ENCODE measurements at regions not wholly inside any gene's neighbourhood (a gene's known extent, or its start where the extent isn't known, plus 50 kb on each side); places are given as distances from the start of the nearest gene placed in this dataset.

DNA sequence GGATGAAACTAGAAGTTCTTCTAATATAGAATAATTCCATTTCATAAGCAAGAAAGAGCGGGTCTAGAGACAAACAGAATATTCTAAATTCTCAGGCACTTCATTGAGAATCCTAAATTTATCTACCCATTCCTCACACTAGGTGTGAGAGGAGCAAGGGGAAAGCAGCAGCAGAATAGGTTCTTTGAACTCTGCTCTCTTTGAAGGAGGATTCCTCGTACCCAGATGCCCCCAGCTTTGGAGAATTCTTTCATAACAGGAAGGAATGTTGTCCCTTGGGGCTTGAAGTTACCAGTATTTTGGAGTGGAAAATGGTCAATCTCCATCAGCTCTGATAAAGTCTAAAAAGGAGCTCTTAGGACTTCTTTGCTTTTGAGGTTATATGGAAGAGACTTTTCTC is 59.7 kb upstream of the RASGEF1B start:
- TF ChIP-seq CTCF (IDR thresholded peaks at IDR 0.05; ENCODE audit: extremely low read depth, missing control alignments): no peak
- DNase-seq (ENCODE audit: low spot score): no peak

- TF ChIP-seq CTCF (IDR thresholded peaks at IDR 0.05; ENCODE audit: extremely low read depth, missing control alignments): no peak
- no peak for DNase-seq (ENCODE audit: low spot score)
These were observed 57.3 kb upstream of the RASGEF1B start for GRCh38 chr4:81528979-81529378.

GRCh38 chr4:81528200-81528599 is 56.5 kb upstream of the RASGEF1B start:
- no peak for TF ChIP-seq CTCF (IDR thresholded peaks at IDR 0.05; ENCODE audit: extremely low read depth, missing control alignments)

GRCh38 chr4:81527709-81528108 is 56.0 kb upstream of the RASGEF1B start:
- DNase-seq (ENCODE audit: low spot score): no peak
- no peak for TF ChIP-seq CTCF (IDR thresholded peaks at IDR 0.05; ENCODE audit: extremely low read depth, missing control alignments)

More at GRCh38 chr4:81528200-81528599, 56.5 kb upstream of the RASGEF1B start:
- no peak for DNase-seq (ENCODE audit: low spot score)

- DNase-seq (ENCODE audit: low spot score): no peak
- no peak for TF ChIP-seq CTCF (IDR thresholded peaks at IDR 0.05; ENCODE audit: extremely low read depth, missing control alignments)
These were observed 55.4 kb upstream of the RASGEF1B start for GRCh38 chr4:81527115-81527514.

DNA sequence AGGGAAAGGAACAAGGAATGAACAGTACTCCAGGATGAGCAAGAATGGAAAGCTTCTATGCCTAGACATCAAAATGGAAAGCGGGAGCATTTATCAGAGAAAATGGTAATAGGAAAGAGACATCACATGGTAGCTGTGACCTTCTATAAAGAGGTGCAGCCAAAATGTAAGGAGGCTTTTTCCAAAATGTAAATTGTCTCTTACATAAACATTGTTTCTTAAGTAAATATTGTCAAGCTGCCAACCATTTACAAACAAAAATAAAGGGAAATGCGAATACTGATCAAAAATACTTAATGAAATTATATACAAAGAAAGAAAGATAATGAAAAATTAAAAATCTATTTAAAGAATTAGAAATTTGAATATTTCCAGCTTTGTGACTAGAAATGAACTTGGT is 55.0 kb upstream of the RASGEF1B start:
- DNase-seq (ENCODE audit: low spot score): no peak
- no peak for TF ChIP-seq CTCF (IDR thresholded peaks at IDR 0.05; ENCODE audit: extremely low read depth, missing control alignments)

DNA sequence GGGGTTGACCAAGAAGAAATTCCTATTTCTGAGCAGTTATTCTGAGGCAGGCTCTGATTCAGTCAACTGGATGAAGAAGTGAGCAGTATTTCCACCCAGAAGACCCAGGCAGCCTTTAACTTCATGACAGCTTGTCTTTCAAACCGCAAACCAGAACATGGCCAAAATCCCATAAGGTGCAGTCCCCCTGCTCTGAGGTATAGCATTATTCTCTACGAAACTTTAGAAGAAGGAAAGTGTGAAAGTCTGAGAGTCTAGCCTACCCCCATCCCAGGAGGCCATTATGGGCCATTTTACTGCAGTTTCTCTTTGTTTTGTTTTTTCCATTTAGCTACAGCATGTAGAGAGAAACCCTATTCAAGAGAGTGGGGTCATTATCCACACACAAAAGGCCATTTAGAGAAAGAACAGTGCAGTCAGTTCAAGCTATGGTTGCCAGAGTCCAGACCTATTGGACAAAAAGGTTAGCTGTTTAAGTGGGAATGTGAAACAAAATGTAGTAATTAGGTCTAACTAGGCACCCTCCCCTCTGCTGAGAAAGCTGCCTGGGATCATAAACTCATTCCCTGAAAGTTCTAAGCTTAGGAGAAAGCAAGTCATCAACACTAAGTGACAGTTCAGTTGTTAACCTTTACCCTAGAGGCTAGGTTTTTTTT is 52.1 kb upstream of the RASGEF1B start:
- no peak for DNase-seq (ENCODE audit: low spot score)
- TF ChIP-seq CTCF (IDR thresholded peaks at IDR 0.05; ENCODE audit: extremely low read depth, missing control alignments): no peak
